ENCODE measurements at regions not wholly inside any gene's neighbourhood (a gene's known extent, or its start where the extent isn't known, plus 50 kb on each side); places are given as distances from the start of the nearest gene placed in this dataset.
A peak's percentile ranks its signal among the peaks of the same experiment; 100 is the strongest.

DNA sequence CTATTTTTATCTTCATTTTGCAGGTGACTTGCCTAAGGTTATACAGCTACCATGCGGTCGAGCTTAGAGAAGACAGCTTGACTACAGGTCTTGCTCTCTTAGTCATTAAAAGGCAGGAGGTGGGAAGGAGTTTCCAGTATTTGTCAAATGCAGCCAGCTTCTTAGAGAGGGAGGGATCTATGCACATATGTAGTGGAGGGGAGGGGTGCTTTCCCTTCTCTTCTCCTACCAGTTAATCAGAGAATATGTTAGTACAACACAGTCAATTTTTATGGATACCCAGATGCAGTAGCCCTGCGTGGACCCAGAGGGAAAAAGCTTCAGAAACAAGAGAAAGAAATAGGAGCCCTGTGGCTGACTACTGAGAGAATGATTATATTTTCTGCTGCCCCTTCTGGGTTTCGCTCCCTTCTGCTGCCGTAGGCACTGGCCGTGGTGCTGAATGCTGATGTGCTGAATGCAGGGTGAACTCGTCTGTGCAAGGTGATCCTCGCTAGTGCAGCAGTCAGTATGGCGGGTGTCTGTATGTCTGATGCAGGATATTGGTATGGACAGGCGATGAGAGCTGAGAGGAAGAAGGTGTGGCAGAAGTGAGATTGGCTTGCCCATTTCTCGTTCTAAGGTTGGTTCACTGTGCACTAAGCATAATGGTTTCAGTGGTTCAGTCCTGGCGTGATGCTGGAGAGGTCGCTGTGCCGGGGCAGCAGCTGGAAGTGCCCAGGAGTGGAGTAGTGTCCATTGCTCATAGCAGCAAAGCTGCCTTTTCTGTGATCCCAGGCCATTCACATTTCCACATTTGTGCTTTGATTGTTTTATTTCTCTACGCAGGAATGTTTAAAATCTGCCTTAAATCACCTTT is 189.2 kb upstream of the PODXL start:
- TF ChIP-seq, protein P1, sequence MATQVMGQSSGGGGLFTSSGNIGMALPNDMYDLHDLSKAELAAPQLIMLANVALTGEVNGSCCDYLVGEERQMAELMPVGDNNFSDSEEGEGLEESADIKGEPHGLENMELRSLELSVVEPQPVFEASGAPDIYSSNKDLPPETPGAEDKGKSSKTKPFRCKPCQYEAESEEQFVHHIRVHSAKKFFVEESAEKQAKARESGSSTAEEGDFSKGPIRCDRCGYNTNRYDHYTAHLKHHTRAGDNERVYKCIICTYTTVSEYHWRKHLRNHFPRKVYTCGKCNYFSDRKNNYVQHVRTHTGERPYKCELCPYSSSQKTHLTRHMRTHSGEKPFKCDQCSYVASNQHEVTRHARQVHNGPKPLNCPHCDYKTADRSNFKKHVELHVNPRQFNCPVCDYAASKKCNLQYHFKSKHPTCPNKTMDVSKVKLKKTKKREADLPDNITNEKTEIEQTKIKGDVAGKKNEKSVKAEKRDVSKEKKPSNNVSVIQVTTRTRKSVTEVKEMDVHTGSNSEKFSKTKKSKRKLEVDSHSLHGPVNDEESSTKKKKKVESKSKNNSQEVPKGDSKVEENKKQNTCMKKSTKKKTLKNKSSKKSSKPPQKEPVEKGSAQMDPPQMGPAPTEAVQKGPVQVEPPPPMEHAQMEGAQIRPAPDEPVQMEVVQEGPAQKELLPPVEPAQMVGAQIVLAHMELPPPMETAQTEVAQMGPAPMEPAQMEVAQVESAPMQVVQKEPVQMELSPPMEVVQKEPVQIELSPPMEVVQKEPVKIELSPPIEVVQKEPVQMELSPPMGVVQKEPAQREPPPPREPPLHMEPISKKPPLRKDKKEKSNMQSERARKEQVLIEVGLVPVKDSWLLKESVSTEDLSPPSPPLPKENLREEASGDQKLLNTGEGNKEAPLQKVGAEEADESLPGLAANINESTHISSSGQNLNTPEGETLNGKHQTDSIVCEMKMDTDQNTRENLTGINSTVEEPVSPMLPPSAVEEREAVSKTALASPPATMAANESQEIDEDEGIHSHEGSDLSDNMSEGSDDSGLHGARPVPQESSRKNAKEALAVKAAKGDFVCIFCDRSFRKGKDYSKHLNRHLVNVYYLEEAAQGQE (IDR thresholded peaks at IDR 0.05; ENCODE audit: insufficient replicate concordance, low read depth) = peak; percentile 94
- TF ChIP-seq POLR2AphosphoS5 (IDR thresholded peaks at IDR 0.05; ENCODE audit: low read depth) = no peak
- DNase-seq (ENCODE audit: low read depth in 1 of 2, low spot score in 1 of 2) = no peak
- H3K4me3 ChIP-seq (replicated peaks; ENCODE audit: insufficient read depth, low read length) = no peak overlapping the region
- no peaks in the 10 kb centered on the region for H3K27me3 ChIP-seq (ENCODE audit: insufficient read depth, poor library complexity, severe bottlenecking)
- H3K27ac ChIP-seq (replicated peaks) = no peak overlapping the region

DNA sequence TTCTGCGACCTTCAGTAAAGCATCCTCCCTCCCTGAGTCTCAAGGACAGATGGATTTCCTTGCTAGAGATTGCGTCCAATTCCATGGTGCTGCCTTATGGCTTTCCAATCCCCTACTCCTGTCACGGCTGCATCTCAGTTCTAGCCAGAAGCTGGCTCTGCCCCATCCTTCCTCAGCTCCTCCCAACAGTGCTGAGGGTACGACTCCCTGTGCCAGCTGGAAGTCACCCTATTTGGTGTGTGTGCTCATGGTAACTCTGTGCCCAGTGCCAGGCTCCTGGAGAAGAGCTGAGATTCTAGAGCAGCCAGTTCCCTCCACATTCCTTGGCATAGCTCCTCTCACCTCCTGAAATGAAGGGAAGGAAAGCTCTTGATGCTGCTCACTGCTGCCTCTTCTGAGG is 185.0 kb upstream of the PODXL start:
- Histone ChIP-seq H3K27me3 (ENCODE audit: insufficient read depth, poor library complexity, severe bottlenecking) (no peaks in the 10 kb centered on the region), H3K27ac (replicated peaks) (no peak overlapping the region), H3K4me3 (replicated peaks; ENCODE audit: insufficient read depth, low read length) (no peak overlapping the region)
- DNase-seq (ENCODE audit: low read depth in 1 of 2, low spot score in 1 of 2) = no peak
- TF ChIP-seq POLR2AphosphoS5 (IDR thresholded peaks at IDR 0.05; ENCODE audit: low read depth) (no peak), CTCF (IDR thresholded peaks at IDR 0.05; ENCODE audit: insufficient read depth, low read length) (no peak), GABPA (IDR thresholded peaks at IDR 0.05; ENCODE audit: low read depth) (no peak), SPI1 (IDR thresholded peaks at IDR 0.05; ENCODE audit: borderline replicate concordance, low read depth) (no peak)
- TF ChIP-seq, protein P1 (IDR thresholded peaks at IDR 0.05; ENCODE audit: insufficient replicate concordance, low read depth) = no peak

- no peak for DNase-seq (ENCODE audit: low read depth in 1 of 2, low spot score in 1 of 2)
- H3K27me3 ChIP-seq (ENCODE audit: insufficient read depth, poor library complexity, severe bottlenecking) = no peaks in the 10 kb centered on the region
- H3K27ac ChIP-seq (replicated peaks) = no peak overlapping the region
- no peak for TF ChIP-seq CTCF (IDR thresholded peaks at IDR 0.05; ENCODE audit: insufficient read depth, low read length)
- no peak for TF ChIP-seq SPI1 (IDR thresholded peaks at IDR 0.05; ENCODE audit: borderline replicate concordance, low read depth)
- TF ChIP-seq, protein P1 (IDR thresholded peaks at IDR 0.05; ENCODE audit: insufficient replicate concordance, low read depth) = no peak
- TF ChIP-seq POLR2AphosphoS5 (IDR thresholded peaks at IDR 0.05; ENCODE audit: low read depth) = no peak
- no peak for TF ChIP-seq GABPA (IDR thresholded peaks at IDR 0.05; ENCODE audit: low read depth)
- H3K4me3 ChIP-seq (replicated peaks; ENCODE audit: insufficient read depth, low read length) = no peak overlapping the region
Measured at GRCh38 chr7:131737746-131738465, 181.5 kb upstream of the PODXL start.
